GM18519 (cell line): ENCODE measurements at regions not wholly inside any gene's neighbourhood (a gene's known extent, or its start where the extent isn't known, plus 50 kb on each side); places are given as distances from the start of the nearest gene placed in this dataset.

Experiments used
- ATAC-seq: cut with Tn5 transposase; IDR thresholded peaks from one replicate; pipeline ENCODE4 v1.9.1; 2021; ENCODE audit warnings: mild to moderate bottlenecking, moderate library complexity; ENCODE audit not compliant: unreplicated experiment, low FRiP score

DNA sequence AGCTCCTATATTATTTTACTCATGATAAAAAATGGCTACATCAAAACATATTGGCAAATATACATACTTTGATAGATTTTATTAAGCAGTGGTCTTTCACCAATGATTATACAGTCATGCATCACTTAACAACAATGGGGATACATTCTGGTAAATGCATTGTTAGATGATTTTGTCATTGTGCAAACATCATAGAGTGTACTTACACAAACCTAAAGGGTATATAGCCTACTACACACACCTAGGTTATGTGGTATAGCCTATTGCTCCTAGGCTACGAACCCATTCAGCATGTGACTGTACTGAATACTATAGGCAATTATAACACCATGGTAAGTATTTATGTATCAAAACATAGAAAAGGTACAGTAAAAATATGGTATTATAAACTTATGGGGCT is 98.9 kb upstream of the IL6 start:
- ATAC-seq, result no peak

DNA sequence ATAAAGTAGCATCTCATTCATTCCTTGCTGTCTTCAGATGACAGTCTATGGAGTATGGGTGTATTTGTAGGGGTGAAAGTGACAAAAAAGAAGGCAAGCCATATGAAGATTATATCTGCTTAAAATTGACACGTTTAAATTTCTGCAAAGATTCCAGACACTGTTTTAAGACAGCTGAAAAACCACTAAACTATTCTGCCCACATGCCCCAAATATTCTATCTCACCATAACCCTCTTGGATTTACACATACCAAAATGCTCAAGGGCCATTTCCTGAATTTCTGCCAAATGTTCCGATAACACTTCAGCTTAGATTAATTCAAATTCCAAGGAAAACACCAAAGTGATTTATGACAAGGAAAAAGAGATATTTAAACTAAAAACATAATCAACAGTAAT is 99.9 kb upstream of the IL6 start:
- ATAC-seq, result no peak

DNA sequence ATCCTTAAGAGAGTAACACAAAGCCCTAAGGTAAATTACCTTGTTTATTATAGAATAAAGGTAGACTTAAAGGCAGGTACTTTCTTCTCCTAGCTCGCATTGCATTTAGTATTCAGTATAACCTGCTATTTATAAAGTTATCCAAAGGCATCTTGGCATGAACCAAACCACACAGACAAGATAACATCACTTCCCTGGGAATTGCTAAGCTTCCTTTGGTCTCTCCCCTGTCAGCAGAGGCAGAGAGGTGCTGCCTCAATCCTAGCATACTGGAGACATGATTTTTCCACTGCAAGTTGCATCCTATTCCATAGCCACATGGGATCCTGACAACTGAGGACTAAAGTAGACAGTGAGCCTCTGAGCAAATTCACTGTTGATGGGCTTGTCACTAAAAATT is 101.7 kb upstream of the IL6 start:
- ATAC-seq, result no peak

DNA sequence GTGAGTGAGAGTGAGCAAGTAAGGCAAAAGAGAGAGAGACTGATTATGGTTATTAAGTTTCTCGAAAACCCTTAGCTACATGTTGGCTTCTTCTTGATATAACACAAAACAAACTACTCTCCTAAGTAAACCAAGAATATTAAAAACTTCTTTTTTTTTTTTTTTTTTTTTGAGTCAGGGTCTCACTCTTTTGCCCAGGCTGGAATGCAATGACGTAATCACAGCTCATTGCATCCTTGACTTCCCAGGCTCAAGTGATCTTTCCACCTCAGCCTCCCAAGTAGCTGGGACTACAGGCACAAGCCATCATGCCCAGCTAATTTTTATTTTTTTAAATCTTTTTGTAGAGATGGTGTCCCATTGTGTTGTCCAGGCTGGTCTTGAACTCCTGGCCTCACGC is 102.2 kb upstream of the IL6 start:
- no peak for ATAC-seq

DNA sequence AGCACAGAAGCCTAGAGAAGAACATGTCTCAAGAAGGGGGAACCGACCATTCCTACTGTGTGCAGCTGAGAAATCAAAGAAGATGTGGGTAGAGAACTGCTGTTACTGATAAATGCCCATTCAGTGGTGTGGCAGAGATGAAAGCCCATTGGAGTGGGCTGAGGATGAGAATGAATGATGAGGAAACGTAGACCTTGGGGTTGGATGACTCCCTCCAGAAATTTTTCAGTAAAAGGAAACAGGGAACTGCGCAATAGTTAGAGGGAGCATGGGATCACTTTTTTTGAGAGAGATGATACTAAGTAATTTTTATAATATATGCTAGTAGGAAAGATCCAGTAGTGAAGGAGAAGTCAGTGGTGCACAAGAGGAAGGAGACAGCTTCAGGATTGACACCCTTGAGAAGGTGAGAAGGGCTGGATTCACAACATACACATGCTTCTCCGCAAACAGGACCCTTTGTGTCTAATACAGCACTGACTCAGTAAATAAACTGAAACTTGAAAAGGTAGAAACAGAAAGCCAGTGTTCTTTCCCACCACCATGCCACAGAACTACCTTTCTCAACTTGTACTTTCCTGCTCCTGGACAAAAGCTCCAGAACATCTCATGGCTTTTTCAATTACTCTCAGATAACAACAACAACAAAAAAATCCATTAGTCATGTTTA is 104.7 kb upstream of the IL6 start:
- ATAC-seq, result no peak

DNA sequence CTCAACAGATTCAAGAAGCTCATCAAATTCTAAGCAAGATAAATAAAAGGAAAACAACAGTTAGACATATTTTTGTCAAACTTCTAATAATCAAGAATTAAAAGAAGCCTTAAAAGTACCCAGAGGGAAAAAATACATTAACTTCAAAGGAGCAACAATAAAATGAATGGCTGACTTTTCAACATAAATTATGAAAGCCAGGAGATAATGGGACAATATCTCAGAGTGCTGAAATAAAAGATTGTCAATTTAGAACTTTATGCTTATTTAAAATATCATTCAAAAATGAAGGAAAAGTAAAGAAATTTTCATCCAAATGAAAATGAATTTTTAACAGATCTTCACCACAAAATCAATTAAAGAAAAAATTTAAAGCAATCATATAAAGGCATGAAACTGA is 108.5 kb upstream of the IL6 start:
- ATAC-seq, result no peak

DNA sequence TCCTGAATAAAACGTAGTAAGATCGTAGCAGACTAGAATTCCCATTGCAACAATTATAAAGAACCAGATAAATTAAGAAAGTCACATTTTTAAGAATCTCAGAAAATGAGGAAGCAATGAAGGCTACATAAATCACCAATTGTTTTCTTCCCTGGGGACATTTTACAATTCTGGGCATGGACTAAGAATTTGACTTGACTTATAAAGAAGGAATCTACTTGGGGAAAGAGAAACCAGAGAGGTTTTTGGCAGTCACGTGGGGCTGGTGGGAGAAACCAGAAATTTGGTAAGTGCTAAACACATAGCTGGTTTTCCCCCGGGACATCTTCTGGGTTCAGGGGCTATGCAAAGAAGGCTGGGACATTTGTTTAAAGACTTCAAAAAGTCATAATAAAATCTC is 109.8 kb upstream of the IL6 start:
- ATAC-seq, result no peak

DNA sequence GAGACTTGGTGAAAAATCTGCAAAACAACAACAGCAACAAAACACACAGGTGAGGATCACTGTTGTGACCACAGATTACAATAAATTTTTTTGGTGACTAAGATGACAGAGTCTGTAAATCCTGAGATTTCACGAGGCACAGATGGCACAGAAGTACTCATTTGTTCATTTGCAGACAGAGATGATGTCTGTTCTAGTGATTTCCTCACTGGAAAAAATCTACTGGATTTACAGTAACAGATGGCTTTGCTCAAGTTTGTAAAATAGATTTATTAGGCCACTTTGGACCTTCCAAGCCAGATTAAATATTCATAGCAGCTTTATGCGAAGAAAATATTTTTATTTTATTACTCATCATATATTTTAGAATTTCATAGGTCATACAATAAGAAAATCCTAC is 113.5 kb upstream of the IL6 start:
- ATAC-seq, result no peak

DNA sequence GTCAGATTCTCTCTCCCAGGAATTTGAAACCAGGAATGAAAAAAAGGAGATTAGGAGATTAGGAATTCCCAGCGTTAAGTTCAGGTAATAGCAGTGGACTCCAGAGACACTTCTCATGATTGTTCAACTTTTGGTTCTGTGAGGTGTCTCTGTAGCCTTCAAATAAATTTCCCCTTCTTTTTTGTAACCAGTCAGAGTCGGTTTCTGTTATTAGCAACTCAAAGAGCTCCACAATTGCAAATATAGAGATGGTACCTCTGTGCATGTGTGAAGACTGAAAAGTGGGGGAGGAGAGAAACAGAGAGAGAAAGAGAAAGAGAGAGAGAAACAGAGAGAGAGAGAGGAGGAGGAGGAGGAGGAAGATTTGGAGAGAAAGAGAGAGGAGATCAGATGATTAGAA is 112.8 kb upstream of the STEAP1B start:
- no peak for ATAC-seq

DNA sequence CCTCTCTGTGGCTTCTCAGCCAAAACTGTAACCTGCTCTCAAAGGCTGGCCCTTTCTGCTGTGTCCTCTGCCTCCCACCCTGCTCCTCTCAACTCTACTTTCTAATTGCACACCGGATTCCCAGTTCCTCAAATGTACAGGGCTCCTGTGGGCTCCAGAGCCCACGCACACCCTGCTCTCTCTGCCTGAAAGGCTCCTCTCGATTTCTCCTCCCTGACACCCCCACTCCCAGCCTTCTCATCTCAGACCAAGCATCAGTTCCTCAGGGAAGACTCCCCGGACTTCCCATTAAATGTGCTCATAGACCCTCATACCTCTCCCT is 111.7 kb upstream of the STEAP1B start:
- no peak for ATAC-seq

DNA sequence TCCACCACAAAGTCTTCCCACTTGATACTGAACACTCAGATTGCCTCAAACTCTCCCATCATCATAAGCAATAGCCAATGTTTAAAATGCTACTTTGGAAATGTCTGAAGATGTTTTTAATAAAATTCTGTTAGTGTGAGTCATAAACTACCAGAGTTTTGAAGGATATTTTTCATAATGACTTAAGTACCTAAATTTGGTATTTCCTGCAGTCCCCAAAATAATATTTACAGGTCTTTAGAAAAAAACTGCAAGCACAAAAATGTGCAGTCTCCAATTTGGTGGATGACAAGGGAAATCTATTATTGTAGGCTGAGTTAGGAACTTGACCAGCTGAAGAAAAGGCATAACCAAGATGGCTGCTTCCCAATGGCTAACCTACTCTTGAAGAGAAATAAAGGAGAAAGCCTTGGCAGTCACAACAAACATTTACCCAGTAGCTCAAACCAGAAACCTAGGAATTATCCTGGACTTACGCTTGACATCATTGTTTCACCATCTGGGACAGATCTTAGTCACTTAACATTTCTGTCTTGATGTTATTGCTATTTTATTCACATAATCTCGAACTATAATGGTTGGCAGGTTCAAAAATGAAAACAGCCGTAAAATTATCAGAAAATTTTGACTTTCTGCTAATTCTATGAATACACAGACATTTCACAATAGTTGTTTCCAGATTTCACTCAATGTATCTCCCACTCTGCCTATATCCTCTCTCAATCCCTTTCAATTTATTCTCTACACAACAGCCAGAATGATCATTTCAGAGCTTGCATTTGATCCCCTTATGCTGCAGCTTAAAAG is 111.2 kb upstream of the STEAP1B start:
- no peak for ATAC-seq

DNA sequence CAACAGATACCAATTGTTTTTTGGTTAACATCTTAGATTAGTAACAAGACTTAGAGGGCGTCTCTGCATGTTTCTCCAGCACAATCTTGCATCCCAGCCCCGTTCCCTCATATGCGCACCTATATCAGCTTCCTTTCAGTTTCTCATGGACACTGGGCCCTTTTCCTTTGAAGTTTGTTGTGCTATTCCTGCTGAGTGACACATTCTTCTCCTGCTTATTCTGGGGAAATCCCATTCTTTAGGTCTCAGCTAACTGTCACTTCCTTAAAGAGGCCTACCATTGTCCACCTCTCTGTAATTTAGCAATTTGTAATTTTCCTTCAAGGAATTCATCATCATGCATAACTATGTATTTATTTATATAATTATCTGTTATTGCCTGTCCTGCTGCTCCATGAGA is 110.3 kb upstream of the STEAP1B start:
- ATAC-seq, result no peak

DNA sequence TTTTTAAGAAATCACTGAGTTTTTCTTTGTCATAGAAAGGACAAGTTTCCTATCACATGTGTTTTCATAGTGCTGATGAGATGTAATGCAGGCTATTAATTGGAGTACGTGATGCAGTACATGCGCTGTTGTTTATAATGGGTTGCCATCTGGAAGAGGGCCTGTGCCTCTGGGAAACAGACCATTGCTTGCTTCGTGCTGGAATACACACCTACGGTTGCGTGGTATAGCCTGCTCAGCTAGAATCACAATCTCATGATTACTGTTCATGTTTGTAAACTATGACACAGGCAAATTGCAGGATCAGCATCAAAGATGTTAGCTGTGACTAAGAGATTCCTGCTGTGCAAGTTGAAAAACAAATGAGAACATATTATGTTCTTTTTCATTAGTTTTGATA is 107.2 kb upstream of the STEAP1B start:
- no peak for ATAC-seq

DNA sequence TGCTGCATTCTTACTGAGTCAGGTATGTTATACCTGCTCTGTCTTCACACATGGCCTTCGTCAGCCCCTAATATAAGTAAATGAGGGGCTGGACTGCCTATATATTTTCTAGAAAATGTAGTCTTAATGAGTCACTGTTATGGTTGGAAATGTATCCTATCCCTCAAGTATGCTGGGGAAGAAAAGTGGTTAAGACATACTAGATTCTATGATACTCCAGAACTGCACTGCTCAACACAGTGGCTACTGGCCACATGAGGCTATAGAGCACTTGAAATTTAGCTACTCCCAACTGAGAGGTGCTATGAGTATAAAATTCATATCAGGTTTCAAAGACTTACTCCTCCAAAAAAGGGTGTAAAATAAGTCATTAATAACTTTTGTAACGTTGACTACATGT is 104.3 kb upstream of the STEAP1B start:
- ATAC-seq, result no peak

DNA sequence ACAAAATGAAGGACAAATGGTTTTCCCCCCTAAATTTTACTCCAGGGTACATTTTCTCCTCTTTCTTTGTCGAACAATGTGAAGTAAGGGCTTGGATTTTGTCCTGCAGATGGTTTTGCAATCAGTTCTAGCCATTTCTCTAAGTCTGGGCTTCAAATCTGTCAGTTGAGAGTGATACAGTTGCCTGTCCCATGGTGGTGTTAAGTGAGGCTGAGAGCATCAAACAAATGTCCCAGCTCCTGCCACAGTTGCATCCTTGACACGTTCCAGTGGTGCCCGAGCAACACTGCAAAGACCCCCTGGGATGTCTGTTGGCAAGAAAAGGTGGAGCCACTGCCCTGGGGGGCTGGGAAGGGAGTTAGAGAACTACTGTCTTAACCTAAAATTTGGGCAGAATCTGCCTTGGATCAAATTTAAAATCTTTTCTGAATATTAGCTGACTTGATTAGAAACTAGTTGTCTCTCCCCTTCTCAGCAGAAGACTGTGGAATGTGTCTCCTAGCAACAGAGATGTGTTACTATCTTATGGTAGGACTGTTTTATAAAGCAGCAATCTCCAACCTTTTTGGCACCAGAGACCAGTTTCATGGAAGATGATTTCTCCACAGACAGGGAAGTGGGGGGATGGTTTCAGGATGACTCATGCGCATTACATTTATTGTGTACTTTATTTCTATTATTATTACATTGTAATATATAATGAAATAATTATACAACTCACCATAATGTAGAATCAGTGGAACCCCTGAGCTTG is 102.0 kb upstream of the STEAP1B start:
- no peak for ATAC-seq

DNA sequence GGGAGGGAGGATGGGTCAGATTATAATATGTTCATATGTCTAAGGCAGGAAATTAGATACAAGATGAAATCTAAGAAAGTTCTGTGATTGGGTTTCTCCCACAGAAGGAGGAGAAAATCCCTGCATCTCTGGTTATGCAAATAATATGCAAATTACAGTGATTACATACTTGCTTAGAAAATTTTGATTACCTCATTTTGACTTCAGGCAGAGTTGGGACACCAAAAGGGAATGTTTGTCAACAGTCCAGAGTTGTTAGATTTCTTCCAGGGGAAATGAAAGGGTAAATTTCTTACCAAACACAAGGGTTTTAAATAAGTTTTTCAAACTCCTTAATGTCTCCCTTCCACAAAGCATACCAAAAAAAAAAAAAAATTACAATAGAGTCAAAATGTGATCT is 101.4 kb upstream of the STEAP1B start:
- ATAC-seq, result no peak

DNA sequence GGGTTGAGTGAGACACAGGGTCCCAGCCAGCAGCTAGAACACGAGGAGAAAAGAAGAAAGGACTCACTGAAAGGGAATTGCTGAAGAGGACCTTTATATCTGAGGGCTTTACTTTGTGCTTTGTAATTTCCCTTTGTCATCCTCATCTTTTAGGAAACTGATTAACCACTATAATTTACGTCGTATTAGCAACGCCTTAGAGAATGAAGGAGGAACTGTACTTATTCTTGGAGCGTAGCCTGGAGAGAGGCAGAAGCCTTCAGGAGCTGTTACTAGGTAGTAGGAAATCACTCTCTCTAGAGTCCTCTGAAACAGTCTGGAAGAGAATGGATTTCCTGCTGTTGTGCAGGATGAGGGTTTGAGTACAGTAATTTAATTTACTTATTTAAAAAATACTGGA is 101.0 kb upstream of the STEAP1B start:
- no peak for ATAC-seq

DNA sequence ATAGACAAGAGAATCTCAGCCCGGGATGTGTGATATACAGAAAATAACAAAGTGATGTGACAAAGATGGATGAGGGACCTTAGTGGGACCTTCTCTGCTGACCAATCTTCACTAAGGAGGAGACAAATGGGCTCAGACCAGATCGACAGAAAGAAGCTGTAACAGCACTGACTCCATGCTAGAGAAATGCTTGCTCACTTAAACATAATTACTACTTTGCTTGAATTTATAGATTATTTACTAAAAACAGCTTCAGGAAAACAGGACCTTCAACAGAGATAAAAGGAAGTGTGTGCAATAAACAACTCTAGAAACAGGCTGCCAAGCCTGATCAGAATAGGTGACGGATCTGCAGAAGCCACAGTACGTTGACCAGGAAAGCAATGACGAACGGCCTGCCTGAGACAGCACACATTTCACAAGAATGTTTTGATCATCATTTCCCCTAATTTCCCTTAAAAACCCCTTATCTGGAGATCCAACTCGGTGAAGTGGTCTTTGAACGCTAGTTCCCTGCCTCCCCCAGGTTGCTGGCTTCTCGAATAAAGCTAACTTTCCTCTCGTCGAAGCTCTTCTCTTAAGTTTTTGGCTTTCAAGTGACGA is 98.4 kb upstream of the STEAP1B start:
- ATAC-seq, result no peak

DNA sequence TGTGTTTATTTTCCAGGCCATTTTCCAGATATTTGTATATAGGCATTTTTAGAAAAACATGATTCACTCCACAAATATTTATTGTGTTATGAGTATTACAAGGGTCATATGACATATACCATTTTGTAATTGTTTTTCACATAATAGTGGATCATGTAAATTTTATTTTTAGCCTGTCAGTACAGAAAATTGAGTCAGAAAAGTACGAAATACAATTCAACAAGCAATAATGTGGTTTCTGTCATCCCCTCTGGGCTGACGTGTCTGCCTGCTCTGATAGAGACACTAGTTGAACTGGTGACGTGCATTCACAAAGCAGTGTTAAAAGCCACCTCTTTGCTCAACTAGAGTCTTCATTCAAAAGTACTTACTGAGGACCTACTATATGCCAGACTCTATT is 97.9 kb upstream of the STEAP1B start:
- no peak for ATAC-seq

DNA sequence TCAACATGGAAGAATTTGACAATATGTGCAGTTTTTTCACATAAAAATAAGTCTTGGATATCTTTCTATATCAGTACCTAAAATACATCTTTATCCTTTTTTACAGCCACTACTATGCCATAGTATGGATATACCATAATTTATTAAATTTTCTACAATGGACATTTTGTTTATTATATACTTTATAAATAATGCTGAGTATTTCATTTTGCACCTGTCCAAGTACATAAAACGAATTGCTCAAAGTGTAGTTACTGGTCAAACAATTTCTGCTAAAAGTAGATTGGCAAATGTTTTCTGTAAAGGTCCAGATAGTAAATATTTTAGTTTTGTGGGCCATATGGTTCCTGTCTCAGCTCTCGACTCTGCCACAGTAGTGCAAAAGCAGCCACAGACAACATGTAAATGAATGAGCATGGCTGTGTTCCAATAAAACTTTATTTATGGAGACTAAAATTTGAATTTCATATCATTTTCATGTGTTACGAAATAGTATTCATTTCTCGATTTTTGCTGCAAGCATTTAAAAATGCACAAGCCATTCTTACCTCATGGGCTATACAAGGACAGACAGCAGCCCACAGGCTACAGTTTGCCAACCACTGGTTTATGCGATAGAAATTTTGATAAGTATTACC is 96.9 kb upstream of the STEAP1B start:
- no peak for ATAC-seq

DNA sequence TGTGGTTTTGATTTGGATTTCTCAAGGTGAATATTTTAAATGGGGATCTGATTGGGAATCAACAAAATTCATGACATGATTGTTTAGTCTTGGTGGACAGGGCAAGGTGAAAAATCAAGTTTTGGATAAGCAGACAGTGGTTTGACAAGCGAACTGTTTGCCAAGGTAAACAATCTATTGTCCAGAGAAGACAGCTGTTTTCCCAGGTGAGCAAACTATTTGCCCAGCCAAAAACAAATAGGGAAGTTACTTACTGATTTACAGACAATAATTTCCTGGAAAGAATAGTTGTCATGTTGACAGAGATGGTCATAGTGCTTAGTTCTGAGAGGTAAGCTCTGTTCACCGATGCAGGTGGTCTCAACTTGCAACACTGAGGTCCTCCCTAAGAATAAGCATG is 94.0 kb upstream of the STEAP1B start:
- ATAC-seq, result no peak
